GM19025 (cell line): ENCODE measurements at regions not wholly inside any gene's neighbourhood (a gene's known extent, or its start where the extent isn't known, plus 50 kb on each side); places are given as distances from the start of the nearest gene placed in this dataset.
"Not testable (repeated sequence)": the region's sequence is repeated elsewhere in the genome, so short reads cannot be mapped to it uniquely, and the experiment has no call there.

Source experiments
- ATAC-seq: cut with Tn5 transposase; IDR thresholded peaks from one replicate; pipeline ENCODE4 v1.9.1; 2021; ENCODE audit warnings: mild to moderate bottlenecking, low read depth, moderate library complexity; ENCODE audit not compliant: unreplicated experiment

DNA sequence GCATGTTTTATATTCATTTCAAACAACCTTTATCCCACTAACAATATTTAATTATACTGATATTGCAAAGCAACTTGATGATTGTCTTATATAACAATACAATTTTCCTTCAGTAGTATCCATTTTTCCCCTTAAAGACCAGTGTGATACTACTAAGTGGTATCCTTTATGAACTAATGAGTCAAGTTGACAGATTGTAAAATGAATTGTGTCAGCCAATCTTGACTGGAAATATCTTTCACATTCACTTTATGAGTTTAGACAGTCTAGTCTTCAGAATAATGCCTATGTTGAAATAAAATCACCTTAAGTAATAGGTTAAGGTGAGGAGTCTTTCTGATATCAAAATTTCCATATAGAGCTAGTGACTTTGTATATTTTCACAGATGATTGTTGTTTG, 950.0 kb upstream of the CELF2 start:
- ATAC-seq, result no peak

DNA sequence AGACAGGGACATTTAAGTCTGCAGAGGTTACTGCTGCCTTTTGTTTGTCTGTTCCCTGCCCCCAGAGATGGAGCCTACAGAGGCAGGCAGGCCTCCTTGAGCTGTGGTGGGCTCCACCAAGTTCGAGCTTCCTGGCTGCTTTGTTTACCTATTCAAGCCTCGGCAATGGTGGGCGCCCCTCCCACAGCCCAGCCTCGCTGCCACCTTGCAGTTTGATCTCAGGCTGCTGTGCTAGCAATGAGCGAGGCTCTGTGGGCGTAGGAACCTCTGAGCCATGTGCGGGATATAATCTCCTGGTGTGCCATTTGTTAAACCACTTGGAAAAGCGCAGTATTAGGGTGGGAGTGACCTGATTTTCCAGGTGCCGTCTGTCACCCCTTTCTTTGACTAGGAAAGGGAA, 942.8 kb upstream of the CELF2 start:
- not testable (repeated sequence) for ATAC-seq

DNA sequence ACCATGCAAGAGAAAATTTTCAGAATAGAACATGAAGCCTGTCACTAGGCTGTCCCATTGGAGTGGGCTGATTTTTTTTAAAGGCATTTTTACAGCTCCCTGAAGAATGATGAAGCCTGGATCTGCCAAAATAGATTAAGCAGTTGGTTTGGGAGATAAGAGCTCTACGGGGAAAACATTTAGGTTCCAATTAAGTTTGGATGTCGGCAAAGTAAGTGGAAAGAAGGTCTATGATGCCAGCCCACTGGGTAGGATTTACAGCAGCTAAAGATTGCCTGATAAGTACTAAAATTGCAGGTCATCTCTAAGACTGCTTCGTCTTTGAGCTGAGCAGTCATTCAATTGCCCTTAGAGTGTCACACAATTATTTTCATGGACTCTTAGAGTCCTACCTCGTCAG, 939.2 kb upstream of the CELF2 start:
- ATAC-seq, result no peak

DNA sequence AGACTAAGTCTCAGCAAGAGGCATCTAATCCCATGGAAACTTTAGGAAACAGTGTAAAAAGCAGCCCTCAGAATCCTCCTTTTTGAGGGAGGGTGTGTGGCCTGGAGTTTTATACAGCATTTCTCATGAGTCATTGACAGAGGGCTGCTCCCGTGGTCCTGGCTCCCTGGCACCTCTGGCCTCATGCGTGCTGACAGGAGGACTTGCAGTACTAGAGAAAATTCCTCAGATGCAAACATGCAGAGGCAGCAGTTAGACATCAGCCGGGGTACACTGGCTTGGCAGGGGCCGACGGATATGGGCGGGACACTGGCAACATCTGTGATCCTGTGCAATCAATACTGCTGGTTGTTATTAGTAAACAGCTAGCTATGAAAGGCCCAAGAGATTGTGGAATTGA, 925.1 kb upstream of the CELF2 start:
- ATAC-seq, result no peak

DNA sequence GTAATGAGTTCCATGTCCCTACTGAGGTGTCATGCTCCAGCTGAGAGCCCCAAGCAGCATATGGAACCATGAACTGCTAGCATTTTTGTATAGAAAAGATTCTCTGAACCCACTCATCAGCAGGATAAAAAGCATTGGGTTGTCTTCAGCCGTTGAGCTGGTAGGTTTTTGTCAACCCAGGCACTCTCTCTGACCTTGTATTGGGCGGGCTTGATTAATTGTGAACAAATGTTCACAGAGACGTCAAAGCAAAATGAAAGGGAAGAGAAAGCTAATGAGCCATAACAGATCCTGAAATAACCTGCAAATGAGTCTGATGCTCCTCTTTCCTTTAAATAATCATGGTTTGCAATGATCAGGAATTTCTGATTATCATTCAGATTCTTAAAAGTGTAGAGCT, 924.7 kb upstream of the CELF2 start:
- no peak for ATAC-seq

DNA sequence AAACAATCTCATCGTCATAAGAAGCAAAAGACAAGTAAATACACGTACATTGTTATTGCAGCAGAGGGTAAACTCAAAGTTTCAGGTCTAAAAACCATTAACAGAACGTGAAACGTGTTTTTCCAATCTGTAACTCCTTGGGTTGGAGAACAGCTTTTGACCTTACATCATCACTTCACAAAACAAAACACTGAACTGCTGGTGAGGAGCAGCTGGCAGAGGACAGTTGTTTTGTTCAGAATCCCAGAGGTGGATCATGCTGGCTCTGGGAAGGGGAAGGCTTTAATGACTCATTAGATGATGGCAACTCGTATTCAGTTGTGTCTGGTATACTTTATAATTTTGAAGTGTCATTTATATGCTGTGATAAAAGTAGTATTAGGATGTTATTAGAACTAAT, 923.0 kb upstream of the CELF2 start:
- no peak for ATAC-seq

DNA sequence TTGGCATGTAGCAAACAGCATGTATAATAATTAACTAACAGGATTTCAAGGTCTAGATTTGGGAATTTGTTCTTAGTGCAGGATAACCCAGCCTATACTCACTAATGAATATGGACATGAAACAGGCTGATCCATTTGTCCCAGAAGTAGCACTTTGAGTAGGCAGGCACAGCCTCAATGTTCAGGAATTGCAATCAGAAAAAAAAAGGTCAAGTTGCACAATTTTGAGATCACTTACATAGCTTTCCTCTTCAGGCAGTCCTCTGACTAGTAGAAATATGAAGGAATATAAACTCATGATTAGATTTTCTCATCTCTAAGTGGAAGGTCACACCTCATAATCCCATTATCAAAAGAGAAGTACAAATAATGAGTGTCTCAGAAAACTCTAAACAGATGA, 921.4 kb upstream of the CELF2 start:
- no peak for ATAC-seq

DNA sequence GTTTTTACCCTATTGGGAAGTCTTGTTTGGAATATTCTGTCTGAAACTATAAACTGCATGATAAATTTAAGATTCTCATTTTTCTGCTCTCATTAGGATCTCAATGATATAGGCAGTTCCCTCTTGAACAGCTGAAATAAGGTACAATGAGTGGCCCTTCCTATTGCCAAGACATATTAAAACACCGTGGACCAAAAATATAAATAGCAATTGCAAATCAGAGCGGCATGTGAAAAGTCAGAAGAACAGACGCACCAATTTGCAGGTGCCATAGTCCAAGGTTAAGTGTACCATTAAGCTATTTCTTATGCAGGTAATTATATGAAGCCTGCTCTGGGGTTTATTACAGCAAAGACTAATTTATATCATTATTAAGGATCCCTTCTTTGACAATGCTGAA, 920.8 kb upstream of the CELF2 start:
- ATAC-seq, result no peak

DNA sequence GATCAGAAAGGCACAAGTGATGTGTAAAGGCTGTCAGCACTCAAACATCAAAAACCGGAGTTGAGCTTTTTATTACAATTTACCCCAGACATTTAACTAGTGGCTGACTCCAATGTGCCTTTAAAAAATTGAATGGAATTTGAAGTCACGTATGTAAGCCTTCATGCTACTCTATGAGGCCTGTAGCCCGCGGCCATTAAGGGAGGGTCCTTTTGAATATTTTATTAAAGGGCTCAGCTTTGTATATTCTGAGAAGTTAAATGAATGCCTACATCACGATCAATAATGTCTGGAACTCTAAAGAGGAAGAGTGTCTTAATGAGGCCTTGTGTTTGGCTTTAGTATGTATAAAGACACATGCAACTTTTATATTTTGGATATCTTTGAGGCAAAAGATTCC, 916.6 kb upstream of the CELF2 start:
- no peak for ATAC-seq

DNA sequence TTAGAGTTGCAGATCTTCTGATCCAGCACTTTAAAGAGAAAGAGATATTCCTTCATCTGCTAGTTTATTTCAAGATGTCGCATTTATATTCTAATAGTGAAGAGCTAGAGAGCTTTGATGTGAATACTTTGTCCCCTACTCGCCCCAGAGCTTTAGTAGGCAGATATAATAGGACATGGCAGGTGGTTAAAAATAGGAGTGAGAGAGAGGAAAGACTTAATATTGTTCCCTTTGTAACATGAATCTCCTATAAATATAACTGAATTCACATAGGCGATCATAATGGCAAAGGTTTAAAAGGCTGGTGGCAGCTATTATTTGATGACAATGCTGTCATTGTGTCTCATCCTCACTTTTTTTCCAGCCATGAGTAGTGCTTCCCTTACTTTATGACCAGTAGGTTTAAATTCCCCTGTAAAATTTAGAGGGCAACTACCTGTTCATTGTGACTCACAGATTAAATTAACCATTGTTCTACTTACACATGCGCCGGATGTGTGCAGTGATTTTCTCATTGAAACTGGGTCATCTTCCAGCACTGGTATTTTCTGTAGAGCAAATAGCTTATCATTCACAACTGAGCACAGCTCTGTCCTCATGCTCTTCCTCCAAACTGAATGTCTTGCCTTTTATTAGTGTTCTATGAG, 906.7 kb upstream of the CELF2 start:
- no peak for ATAC-seq

DNA sequence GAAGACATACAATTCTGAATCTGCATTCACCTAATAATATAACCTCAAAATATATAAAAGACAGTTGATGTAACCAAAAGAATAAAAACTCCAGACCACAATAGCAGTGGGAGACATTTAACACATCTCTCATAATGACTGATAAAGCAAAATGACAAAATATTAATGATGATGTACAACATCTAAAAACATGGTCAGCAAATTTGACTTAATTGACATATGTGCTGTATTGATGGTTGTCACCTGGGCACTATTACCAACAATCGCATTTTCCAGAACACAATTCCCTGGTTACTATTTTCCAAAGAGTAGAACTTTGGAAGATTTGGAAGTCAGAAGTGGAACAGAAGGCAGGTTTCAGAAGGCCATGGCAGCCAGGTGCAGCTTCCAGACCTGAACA, 899.5 kb upstream of the CELF2 start:
- ATAC-seq, result no peak

DNA sequence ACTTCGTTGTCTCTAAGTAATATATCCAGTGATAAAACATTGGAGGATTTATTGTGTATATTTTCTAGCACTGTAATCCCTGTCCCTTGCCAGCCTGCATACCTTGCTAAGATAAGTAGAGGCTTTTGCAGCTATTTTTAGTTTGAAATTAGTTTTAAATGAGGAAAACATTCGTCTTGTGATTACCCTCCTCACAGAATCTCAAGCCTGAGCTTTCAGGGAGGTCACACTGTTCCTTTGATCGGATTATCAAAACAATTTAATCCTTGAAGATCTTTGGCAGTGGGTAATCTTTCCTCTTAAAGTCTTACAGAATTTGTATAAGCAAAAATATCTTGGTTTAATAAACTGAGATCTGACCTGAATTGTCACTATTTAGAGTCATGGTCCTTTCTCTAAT, 897.0 kb upstream of the CELF2 start:
- ATAC-seq, result no peak

DNA sequence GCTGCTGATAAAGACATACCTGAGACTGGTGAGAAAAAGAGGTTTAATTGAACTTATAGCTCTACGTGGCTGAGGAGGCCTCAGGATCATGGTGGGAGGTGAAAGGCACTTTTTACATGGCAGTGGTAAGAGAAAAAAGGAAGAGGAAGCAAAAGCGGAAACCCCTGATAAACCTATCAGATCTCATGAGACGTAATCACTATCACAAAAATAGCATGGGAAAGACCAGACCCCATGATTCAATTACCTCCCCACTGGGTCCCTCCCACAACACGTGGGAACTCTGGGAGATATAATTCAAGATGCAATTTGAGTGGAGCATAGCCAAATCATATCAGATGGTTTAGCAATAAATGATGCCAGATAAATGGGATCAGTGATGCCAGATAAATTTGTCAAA, 892.0 kb upstream of the CELF2 start:
- ATAC-seq, result no peak

DNA sequence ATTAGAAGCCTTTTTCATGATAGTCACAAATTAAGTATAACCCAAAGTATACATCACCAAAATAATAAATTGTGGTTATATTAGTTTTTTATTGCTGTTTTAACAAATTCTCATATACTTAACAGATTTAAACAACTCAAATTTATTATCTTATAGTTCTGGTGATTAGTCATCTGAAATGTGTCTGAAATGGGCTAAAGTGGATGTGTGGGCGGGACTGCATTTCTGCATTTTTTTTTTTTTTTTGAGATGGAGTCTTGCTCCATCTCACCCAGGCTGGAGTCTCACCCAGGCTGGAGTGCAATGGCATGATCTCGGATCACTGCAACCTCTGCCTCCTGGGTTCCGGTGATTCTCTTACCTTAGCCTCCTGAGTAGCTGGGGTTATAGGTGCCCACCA, 891.5 kb upstream of the CELF2 start:
- no peak for ATAC-seq

DNA sequence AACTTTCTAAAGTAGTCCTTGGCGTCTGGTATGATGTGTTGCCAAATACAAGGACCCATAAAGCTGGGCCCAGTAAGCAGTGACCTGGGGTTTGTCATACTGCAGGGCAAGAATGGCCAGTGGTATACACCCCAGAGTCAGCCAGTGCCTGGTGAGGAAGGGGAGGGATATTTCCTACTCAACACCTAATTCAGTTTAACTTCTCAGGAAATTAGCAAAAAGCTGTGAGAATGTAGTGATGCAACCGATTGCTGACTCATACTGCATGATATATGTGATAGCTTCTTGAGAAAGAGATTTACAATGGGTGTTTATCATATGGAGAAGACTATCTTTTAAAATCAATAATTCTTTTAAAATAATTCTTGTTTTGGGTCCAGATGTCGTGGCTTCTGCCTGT, 889.3 kb upstream of the CELF2 start:
- ATAC-seq, result no peak

DNA sequence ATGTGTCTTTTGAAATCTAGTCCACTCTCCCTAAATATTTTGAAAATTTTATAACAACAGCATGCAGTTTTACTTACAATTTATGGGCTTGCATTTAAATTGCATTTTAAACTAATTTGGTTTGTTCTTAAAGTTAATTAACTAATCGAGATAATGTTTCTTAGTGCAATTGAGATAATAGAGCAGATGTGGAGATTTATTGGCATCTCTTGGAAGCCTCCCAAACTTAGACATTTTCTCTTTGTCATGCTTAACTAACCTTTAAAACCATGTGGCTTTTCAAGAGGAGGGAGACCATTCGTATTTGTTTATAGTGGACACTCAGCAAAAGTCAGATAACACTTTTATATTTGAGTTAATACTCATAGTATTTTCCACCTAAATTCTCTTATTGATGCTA, 887.0 kb upstream of the CELF2 start:
- no peak for ATAC-seq

DNA sequence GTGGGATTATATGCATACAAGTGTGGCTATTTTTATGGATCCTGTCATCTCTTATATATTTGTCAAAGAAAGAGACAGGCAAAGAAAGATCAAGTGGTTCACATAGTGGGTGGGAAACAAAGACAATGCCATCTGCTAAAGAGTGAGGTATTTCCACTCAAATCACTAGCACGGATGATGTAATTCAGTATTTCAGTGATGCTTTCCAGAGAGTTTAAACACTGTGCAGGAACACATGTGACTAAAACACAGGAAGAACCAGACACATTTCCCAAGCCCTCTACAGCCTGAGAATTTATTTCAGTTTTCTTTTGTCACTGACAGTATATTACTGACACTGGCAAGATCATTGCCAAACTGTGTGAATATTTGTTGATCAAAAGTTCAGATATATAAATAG, 885.7 kb upstream of the CELF2 start:
- ATAC-seq, result no peak

DNA sequence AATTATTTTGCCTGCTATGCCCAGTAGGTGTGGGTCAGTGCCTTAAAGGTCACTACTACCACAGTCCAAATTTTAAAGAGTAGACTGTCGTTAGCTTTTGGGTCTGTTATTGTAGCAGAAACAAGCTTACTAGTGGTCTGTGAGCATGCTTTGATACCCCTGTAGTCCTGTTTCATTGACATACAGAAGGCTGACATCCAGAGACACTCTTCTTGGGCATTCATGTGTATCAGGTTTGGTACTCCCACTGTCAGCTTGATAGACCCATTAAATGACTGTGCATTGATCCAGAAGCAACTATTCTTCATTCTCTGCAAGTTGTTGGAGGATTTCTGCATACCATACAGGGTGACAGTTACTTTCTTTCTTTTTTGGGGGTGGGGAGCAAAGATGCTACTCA, 884.4 kb upstream of the CELF2 start:
- ATAC-seq, result no peak

DNA sequence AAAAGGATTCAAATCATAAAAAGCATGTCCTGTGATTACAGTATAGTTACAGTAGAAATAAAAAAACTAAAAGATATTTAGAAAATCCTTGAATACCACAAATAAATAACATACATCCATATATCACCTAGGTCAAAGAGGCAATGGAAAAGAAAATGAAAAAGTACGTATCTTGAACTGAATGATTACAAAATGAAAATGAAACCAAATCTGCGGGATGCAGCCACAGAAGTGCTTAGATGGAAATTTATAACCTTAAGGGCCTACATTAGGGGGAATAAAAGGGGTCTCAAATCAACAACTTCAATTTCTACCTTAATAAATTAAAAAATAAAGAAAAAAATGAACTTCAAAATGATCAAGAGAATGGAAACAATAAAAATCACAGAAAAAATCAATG, 879.0 kb upstream of the CELF2 start:
- ATAC-seq, result no peak

DNA sequence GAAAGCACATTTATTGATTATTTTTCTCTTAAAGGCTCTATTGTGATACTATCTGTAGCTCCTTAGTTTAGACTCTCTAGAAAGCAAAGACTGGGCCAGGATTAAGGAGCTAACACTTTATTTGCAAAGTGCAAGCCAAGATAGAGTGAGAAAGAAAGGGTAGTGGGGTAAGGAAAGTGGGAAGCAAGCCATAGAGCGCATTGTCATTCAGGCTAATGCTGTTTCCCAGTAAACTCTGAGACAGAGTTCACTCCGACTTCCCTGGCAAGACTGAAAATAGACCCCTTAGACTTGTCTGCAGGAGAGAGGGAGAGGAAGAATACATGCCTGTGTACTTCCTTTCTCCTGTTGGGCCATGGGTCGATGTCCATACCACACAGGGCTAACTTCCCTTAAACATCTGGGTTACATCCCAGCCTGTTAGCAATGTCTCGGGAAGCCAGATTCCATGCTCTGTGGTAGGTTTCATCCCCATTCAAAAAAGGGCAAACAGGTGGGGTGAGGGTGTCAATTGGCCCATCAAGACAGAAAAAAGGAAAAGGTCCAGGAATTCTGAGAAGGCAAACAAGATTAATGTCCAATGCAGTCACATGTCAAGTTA, 875.8 kb upstream of the CELF2 start:
- ATAC-seq, result no peak

DNA sequence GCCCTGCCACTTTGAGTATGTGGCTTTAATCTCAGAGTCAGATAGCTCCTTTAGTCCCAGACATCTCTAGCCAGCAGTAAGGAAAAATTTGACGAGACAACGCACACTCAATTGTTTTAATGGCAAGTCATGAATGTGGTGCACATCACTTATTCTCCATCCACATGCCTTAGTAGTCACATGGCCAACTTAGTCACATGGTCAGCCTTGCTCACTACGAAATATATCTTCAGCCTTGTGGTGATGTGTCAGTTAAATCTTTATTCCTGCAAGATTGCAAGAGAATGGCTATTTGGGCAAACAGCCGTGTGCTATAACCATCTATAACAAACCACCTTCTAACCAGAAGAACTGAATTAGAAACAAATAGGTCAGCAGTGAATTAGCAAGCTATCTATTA, 871.1 kb upstream of the CELF2 start:
- no peak for ATAC-seq

DNA sequence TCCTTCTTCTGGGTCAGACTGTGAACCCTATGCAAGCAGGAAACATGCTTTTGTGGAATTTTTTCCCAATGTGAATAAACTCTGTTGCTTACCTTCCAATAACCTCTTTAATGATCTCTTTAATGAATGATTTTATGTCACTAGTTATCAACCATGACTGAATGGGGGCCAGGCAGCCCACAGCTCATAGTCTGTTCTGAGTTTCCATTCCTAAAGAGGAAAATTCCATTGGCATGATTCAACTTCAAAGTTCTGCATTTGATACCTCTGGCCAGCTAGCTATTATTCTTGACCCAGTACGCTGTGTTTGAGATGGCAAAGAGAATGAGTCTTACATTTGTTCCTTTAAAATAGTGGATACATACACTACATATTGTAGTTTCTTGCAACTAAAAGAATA, 867.8 kb upstream of the CELF2 start:
- no peak for ATAC-seq
